ENCODE measurements at regions not wholly inside any gene's neighbourhood (a gene's known extent, or its start where the extent isn't known, plus 50 kb on each side); places are given as distances from the start of the nearest gene placed in this dataset.

GRCh38 chr4:129603241-129603931, 507.4 kb downstream of the C4orf33 start:
- TF ChIP-seq CTCF (IDR thresholded peaks at IDR 0.05): no peak
- no peak for TF ChIP-seq POLR2A (IDR thresholded peaks at IDR 0.05)
